ENCODE measurements at regions not wholly inside any gene's neighbourhood (a gene's known extent, or its start where the extent isn't known, plus 50 kb on each side); places are given as distances from the start of the nearest gene placed in this dataset.
A peak's percentile ranks its signal among the peaks of the same experiment; 100 is the strongest.

GRCh38 chr20:40203032-40203431 is 486.0 kb downstream of the MAFB start:
- no peak for DNase-seq

- DNase-seq = no peak
Observed at GRCh38 chr20:40197691-40198090, 491.3 kb downstream of the MAFB start.

- DNase-seq = no peak
Observed at GRCh38 chr20:40196846-40197436, 492.1 kb downstream of the MAFB start.

GRCh38 chr20:40195742-40196141 is 493.3 kb downstream of the MAFB start:
- no peak for DNase-seq

- DNase-seq = no peak
Observed at GRCh38 chr20:40192529-40192928, 496.5 kb downstream of the MAFB start.

GRCh38 chr20:40192081-40192480 is 497.0 kb downstream of the MAFB start:
- DNase-seq = no peak

- no peak for DNase-seq
Observed at GRCh38 chr20:40191573-40191972, 497.5 kb downstream of the MAFB start.

GRCh38 chr20:40189621-40190020 is 499.4 kb downstream of the MAFB start:
- DNase-seq = no peak

- DNase-seq = no peak
Observed at GRCh38 chr20:40188319-40188718, 500.7 kb downstream of the MAFB start.

GRCh38 chr20:40186826-40187225 is 502.2 kb downstream of the MAFB start:
- no peak for DNase-seq

GRCh38 chr20:40181676-40182075 is 507.4 kb downstream of the MAFB start:
- no peak for DNase-seq

GRCh38 chr20:40176098-40176841 is 512.8 kb downstream of the MAFB start:
- DNase-seq = no peak

GRCh38 chr20:40175296-40175695 is 513.7 kb downstream of the MAFB start:
- no peak for DNase-seq

- no peak for DNase-seq
Observed at GRCh38 chr20:40173872-40174271, 515.2 kb downstream of the MAFB start.

GRCh38 chr20:40168981-40169620 is 519.9 kb downstream of the MAFB start:
- DNase-seq = no peak

- DNase-seq = no peak
Observed at GRCh38 chr20:40161391-40161790, 527.6 kb downstream of the MAFB start.

- peak; percentile 68 for DNase-seq
Observed at GRCh38 chr20:40160097-40160550, 528.9 kb downstream of the MAFB start.

- DNase-seq = no peak
Observed at GRCh38 chr20:40159276-40159675, 529.8 kb downstream of the MAFB start.

GRCh38 chr20:40156600-40157317 is 532.3 kb downstream of the MAFB start:
- no peak for DNase-seq

- no peak for DNase-seq
Observed at GRCh38 chr20:40154514-40154913, 534.5 kb downstream of the MAFB start.

GRCh38 chr20:40148886-40149285 is 540.1 kb downstream of the MAFB start:
- no peak for DNase-seq

- DNase-seq = no peak
Observed at GRCh38 chr20:40146071-40146470, 543.0 kb downstream of the MAFB start.

- DNase-seq = no peak
Observed at GRCh38 chr20:40144581-40144980, 544.5 kb downstream of the MAFB start.

GRCh38 chr20:40134176-40134575 is 554.9 kb downstream of the MAFB start:
- no peak for DNase-seq
